GM18508 (cell line): ENCODE measurements at regions not wholly inside any gene's neighbourhood (a gene's known extent, or its start where the extent isn't known, plus 50 kb on each side); places are given as distances from the start of the nearest gene placed in this dataset.
"Not testable (repeated sequence)": the region's sequence is repeated elsewhere in the genome, so short reads cannot be mapped to it uniquely, and the experiment has no call there.

ENCODE experiments used
- ATAC-seq: cut with Tn5 transposase; IDR thresholded peaks from one replicate; pipeline ENCODE4 v1.9.1; 2021; ENCODE audit warnings: moderate number of reproducible peaks; ENCODE audit not compliant: insufficient read depth, unreplicated experiment

DNA sequence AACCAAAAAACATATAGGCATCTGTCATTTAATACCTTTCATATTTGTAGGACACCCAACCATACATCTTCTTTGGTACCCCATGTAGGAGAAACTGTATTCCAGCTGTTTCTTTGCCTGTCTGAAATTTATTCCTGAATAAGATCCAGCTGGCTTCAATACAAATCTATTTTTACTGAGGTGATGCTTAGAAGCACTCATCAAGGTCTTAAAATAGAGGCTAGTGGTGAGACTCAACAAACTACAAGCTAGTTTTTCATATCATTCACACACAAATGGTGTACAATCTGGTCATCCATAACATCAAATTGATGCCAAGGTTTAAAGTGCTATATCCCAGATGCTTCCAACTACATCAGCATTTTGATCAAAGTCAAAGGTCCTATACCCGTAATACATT, 1071.3 kb upstream of the MIR17HG start:
- ATAC-seq = no peak

DNA sequence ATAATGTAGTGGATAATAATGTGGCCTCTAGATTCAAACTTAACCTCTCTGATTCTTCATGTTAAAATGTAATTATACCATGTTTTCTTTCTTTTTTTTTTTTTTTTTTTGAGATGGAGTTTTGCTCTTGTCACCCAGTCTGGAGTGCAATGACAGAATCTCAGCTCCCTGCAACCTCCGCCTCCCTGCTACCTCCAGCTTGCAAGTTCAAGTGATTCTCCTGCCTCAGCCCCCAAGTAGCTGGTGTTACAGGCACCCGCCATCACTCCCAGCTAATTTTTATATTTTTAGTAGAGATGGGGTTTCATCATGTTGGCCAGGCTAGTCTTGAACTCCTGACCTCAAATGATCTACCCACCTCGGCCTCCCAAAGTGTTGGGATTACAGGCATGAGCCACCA, 1069.3 kb upstream of the MIR17HG start:
- ATAC-seq = not testable (repeated sequence)

- ATAC-seq = no peak
Observed at GRCh38 chr13:90281709-90282108, 1065.8 kb upstream of the MIR17HG start.

GRCh38 chr13:90287521-90287920, 1060.0 kb upstream of the MIR17HG start:
- no peak for ATAC-seq

DNA sequence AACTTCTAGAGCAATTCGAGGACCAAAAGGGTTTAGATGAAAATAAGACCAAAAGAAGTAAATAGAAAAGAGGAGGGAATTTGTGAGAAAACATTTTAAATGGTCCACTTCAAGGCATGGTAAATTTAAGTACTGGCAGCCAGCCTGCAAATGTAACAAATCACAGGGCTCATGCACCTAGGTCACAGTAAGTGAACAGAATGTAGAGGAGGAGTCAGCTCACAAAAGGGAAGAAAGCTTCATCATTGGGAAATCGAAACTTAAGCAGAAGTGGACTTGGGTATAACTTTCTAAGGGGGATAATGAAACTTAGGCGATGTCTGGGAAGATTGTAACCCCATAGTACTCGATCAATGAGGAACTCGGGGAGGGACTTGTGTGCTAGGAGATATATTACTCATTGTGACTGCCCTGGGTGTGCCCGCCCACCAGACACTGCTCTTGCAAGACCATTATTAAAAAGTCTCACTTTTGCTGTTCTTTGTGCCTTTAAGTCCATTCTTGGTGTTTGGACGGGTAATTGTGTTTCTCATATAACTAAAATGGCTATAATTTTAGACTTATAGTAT, 1053.6 kb upstream of the MIR17HG start:
- no peak for ATAC-seq

DNA sequence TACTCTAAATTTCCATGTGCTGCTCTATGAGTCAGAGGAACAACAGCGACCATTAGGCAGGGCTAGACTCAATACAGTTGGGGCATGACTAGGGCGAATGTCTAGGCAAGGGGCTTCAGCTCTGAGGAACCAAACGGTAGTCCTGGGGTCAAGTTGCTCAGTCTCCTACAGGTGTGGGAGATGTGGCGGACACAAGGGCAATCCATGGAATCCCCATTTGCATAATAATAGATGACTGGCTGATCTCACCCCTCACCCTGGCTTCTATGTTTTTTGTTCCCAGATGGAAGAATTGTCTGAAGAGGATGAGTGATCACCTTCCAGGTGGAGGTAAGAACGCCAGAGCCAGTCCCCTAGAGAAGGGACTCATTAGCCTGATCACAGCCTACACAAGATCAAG, 1048.2 kb upstream of the MIR17HG start:
- no peak for ATAC-seq

GRCh38 chr13:90300015-90300414, 1047.5 kb upstream of the MIR17HG start:
- ATAC-seq = no peak

- no peak for ATAC-seq
Observed at GRCh38 chr13:90302107-90302506, 1045.4 kb upstream of the MIR17HG start.

DNA sequence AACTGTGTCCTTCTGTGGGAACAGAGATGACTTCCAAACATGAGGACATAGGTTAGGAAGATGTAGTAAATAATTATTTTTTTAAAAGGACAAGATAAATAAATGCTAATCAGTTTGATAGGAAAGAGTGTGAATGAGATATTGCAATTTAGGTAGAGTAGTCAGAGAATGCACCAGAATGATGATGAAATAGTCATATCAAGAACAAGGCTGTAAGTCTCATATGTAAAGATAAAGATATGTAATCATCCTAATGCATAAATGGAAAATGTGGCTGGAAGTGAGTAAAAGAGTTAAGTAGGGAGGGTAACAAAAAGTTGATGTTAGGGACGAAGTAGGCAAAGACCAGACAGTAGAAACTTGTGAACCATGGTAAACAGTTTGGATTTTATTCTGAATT, 1041.7 kb upstream of the MIR17HG start:
- no peak for ATAC-seq

DNA sequence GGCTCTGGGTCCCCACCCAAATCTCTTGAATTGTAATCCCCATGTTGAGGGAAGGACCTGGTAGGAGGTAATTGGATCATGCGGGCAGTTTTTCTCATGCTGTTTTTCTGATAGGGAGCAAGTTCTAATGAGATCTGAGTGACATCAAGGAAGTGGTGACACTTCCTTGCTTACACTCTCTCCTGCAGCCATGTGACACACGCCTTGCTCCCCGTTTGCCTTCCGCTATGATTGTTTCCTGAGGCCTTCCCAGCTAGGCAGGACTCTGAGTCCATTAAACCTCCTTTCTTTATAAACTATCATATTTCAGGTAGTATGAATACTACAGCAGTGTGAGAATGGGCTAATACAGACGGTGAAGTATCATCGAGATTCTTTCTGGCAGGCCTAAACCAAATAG, 1040.4 kb upstream of the MIR17HG start:
- no peak for ATAC-seq

GRCh38 chr13:90308249-90308648, 1039.2 kb upstream of the MIR17HG start:
- ATAC-seq = no peak

- no peak for ATAC-seq
Observed at GRCh38 chr13:90311929-90312328, 1035.6 kb upstream of the MIR17HG start.

DNA sequence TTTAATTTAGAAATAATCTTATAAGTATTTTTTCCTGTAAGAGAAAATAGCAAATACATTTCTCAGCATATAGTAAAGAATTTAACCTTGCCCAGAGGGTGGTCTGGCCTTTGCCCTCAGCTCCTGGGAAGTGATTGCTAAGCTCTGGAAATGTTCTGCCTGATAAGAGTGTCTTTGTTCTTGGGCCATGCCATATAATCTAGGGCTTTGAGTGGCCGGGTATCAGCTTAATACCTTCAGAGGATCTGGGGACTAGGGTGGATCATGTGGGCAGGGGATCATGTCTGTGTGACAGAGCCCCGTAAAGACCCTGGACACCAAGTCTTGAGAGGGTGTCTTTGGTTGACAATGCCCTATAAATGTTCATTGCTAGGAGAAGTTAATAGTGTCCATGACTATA, 1032.4 kb upstream of the MIR17HG start:
- ATAC-seq = no peak

GRCh38 chr13:90320664-90321063, 1026.8 kb upstream of the MIR17HG start:
- no peak for ATAC-seq

GRCh38 chr13:90321281-90321931, 1026.1 kb upstream of the MIR17HG start:
- no peak for ATAC-seq

GRCh38 chr13:90329641-90330040, 1017.8 kb upstream of the MIR17HG start:
- no peak for ATAC-seq

DNA sequence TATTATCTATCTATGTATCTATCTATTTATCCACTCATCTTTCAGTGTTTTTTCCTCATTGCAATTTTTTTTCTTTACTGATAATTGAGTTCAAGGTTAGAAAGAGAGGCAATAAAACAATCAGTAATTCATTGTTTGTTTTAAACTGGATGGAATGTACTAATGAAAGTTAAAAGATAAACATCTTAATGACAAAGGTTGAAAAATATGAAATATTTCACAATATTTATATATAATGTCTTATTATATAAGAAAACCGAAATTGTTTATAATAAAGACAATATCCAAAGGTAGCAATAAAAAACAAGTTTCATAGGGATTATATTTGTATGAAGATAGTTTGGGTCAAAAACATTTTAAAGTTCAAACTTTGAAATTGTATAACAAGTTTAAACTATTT, 1015.5 kb upstream of the MIR17HG start:
- no peak for ATAC-seq

DNA sequence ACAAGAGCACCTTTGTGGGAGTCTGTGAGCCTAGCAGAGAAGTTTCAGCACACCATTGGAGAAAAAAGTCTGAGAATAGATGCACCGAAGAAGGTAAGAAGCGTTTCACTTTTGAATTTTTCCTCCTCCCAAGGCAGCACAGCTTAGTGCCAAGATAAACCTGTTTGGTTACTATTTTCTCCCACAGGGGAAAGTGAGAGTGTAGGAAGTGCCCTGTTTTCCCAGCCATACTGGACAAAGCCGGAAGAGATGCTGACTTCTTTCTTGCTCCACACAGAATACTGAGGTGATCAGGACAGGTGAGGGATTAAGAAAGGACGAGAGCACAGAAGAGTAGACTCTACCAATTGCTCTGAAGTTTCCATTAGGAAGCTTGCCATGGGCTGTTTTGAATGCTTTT, 1011.0 kb upstream of the MIR17HG start:
- no peak for ATAC-seq

- not testable (repeated sequence) for ATAC-seq
Observed at GRCh38 chr13:90341348-90341747, 1006.1 kb upstream of the MIR17HG start.

GRCh38 chr13:90348477-90349136, 998.9 kb upstream of the MIR17HG start:
- ATAC-seq = not testable (repeated sequence)

DNA sequence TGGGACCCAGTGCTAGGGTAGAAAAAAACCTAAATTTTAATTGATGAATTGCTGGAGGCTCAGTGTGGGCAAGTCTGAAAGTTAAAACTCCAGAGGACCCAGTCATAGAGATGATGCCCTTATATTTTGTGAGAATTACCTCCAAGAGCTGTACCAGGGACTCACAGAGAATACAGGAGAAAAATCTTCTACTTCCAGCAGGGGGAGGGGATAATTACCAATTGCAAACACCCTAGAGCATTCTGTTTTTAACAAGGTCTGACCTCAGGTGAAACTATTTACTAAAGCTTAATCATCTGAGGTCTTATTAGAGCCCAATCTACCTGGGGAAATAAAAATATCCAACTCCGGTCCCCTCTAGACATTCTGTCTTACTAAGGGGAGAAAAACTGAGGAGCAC, 994.7 kb upstream of the MIR17HG start:
- no peak for ATAC-seq
